Cardiac muscle cell (in vitro differentiated cells and primary cell): ENCODE measurements at regions not wholly inside any gene's neighbourhood (a gene's known extent, or its start where the extent isn't known, plus 50 kb on each side); places are given as distances from the start of the nearest gene placed in this dataset.

Experiments used
- DNase-seq, 2 donors: peaks; one replicate each; pipeline versions ENCODE4 v3.0.0 to v3.0.0-alpha.2; 2010 to 2017; ENCODE audit warnings: low read depth in 1 of 2, low spot score in 1 of 2
- H3K27ac ChIP-seq: fragments of 200-600 bp; sonication (generic); 2 replicates; pipeline ENCODE4 v1.5.1; 2016
- H3K27me3 ChIP-seq: fragments of 200-600 bp; sonication (generic); 2 replicates; pipeline ENCODE4 v1.6.0; 2016; ENCODE audit warnings: control low read depth
- H3K36me3 ChIP-seq: fragments of 200-600 bp; sonication (generic); 2 replicates; pipeline ENCODE4 v1.5.1; 2016; ENCODE audit warnings: control low read depth
- H3K4me1 ChIP-seq: fragments of 200-600 bp; sonication (generic); 2 replicates; pipeline ENCODE4 v1.8.1; 2017; ENCODE audit warnings: low read depth, mild to moderate bottlenecking, mixed run types
- H3K4me3 ChIP-seq: fragments of 200-600 bp; sonication (generic); 2 replicates; pipeline ENCODE4 v1.5.1; 2016; ENCODE audit warnings: mild to moderate bottlenecking
- H3K9me3 ChIP-seq: fragments of 200-600 bp; sonication (generic); 2 replicates; pipeline ENCODE4 v1.5.1; 2017; ENCODE audit warnings: low read depth, mild to moderate bottlenecking, control low read depth
- CTCF ChIP-seq: IDR thresholded peaks from 2 replicates; pipeline ENCODE4 v1.5.1; 2012; ENCODE audit warnings: low read depth, mild to moderate bottlenecking, low read length

GRCh38 chr15:93671387-93671943, 559.9 kb upstream of the MCTP2 start:
- no peak for DNase-seq
- no peaks in the 10 kb centered on the region for H3K9me3 ChIP-seq
- H3K36me3 ChIP-seq: no peaks in the 10 kb centered on the region
- no peak for TF ChIP-seq CTCF
- no peak overlapping the region for H3K27ac ChIP-seq
- no peaks in the 10 kb centered on the region for H3K4me1 ChIP-seq
- H3K27me3 ChIP-seq: peaks cover 6% of the 10 kb centered on the region
- H3K4me3 ChIP-seq: no peak overlapping the region

GRCh38 chr15:93670931-93671330, 560.4 kb upstream of the MCTP2 start:
- DNase-seq: no peak
- H3K9me3 ChIP-seq: no peaks in the 10 kb centered on the region
- no peak overlapping the region for H3K27ac ChIP-seq
- no peak overlapping the region for H3K4me3 ChIP-seq
- H3K36me3 ChIP-seq: no peaks in the 10 kb centered on the region
- TF ChIP-seq CTCF: no peak
- H3K27me3 ChIP-seq: peaks cover 6% of the 10 kb centered on the region
- no peaks in the 10 kb centered on the region for H3K4me1 ChIP-seq

- no peaks in the 10 kb centered on the region for H3K4me1 ChIP-seq
- H3K27me3 ChIP-seq: peaks cover 2% of the 10 kb centered on the region
- DNase-seq: no peak
- H3K27ac ChIP-seq: no peak overlapping the region
- H3K36me3 ChIP-seq: no peaks in the 10 kb centered on the region
- no peak overlapping the region for H3K4me3 ChIP-seq
- no peak for TF ChIP-seq CTCF
- H3K9me3 ChIP-seq: no peaks in the 10 kb centered on the region
Observed at GRCh38 chr15:93664213-93664956, 567.0 kb upstream of the MCTP2 start.

- H3K27me3 ChIP-seq: no peaks in the 10 kb centered on the region
- H3K4me3 ChIP-seq: no peak overlapping the region
- H3K36me3 ChIP-seq: no peaks in the 10 kb centered on the region
- no peaks in the 10 kb centered on the region for H3K9me3 ChIP-seq
- H3K27ac ChIP-seq: no peak overlapping the region
- no peak for TF ChIP-seq CTCF
- DNase-seq: no peak
- no peaks in the 10 kb centered on the region for H3K4me1 ChIP-seq
Observed at GRCh38 chr15:93662162-93662885, 569.0 kb upstream of the MCTP2 start.

GRCh38 chr15:93658026-93658816, 569.2 kb upstream of the RGMA start:
- TF ChIP-seq CTCF: no peak
- Histone ChIP-seq H3K27ac (no peak overlapping the region), H3K4me3 (no peak overlapping the region), H3K9me3 (no peaks in the 10 kb centered on the region), H3K36me3 (no peaks in the 10 kb centered on the region), H3K27me3 (no peaks in the 10 kb centered on the region), H3K4me1 (no peaks in the 10 kb centered on the region)
- no peak for DNase-seq
